Upper lobe of left lung (tissue), 6 donors: ENCODE measurements at regions not wholly inside any gene's neighbourhood (a gene's known extent, or its start where the extent isn't known, plus 50 kb on each side); places are given as distances from the start of the nearest gene placed in this dataset.

Source experiments
- ATAC-seq, 2 donors: fragments of 200-7000 bp; cut with Tn5 transposase; one replicate each; pipeline ENCODE4 v1.9.1; 2022; ENCODE audit warnings: mild to moderate bottlenecking in 2 of 2, moderate library complexity in 2 of 2; ENCODE audit not compliant: low FRiP score in 2 of 2
- DNase-seq, 2 donors: peaks; one replicate each; pipeline ENCODE4 v3.0.0-alpha.2; 2019 to 2020
- H3K27ac ChIP-seq, 4 donors: fragments of 200-600 bp; sonication (generic); one replicate each; pipeline ENCODE4 v1.5.1; 2016 to 2019
- H3K27me3 ChIP-seq, 4 donors: fragments of 200-600 bp; sonication (generic); one replicate each; pipeline ENCODE4 v1.5.1; 2017 to 2019
- H3K36me3 ChIP-seq, 4 donors: fragments of 200-600 bp; sonication (generic); one replicate each; pipeline ENCODE4 v1.5.1; 2016 to 2019
- H3K4me1 ChIP-seq, 4 donors: fragments of 200-600 bp; sonication (generic); one replicate each; pipeline ENCODE4 v1.5.1; 2018 to 2019
- H3K4me3 ChIP-seq, 4 donors: fragments of 200-600 bp; sonication (generic); one replicate each; pipeline ENCODE4 v1.5.1; 2017 to 2019; ENCODE audit warnings: mild to moderate bottlenecking in 2 of 4, moderate library complexity in 1 of 4
- H3K9me3 ChIP-seq, 4 donors: fragments of 200-600 bp; sonication (generic); one replicate each; pipeline ENCODE4 v1.5.1; 2018 to 2019
- EP300 ChIP-seq, 4 donors: sonication (generic); formaldehyde crosslinking; IDR thresholded peaks; one replicate each; pipeline ENCODE4 v1.5.1; 2017; ENCODE audit warnings: antibody characterized with exemption in 4 of 4, control low read depth in 2 of 4
- POLR2A ChIP-seq, 4 donors: fragments of 450-650 bp; IDR thresholded peaks; one replicate each; pipeline ENCODE4 v1.5.1; 2016 to 2017; ENCODE audit warnings: antibody characterized with exemption in 4 of 4, mild to moderate bottlenecking in 2 of 4
- POLR2AphosphoS5 ChIP-seq, 2 donors: sonication (generic); formaldehyde crosslinking; IDR thresholded peaks; one replicate each; pipeline ENCODE4 v1.5.1; 2017; ENCODE audit warnings: antibody characterized with exemption in 2 of 2
- WGBS, 2 donors: methylation state at CpG; one replicate each; pipeline ENCODE4 v1.1.5; 2017 to 2018; 5-methylcytosine and 5-hydroxymethylcytosine counted together
- TF ChIP-seq, protein P1 (sequence below), 6 experiments: fragments of 450-650 bp in 4 of 6; fragments of 200-600 bp in 2 of 6; sonication (generic) in 2 of 6; IDR thresholded peaks; one replicate each; pipeline ENCODE4 v1.5.1; 2016 to 2019; ENCODE audit warnings: antibody characterized with exemption in 6 of 6
- donor health status: DM: no; HTN: no; CAD: no; lungs with moderate emphysema.
- donor health status: DM: no; HTN: yes; CAD: no; lungs with severe emphysema.

GRCh38 chr15:94586099-94586498 lies 354.7 kb downstream of the MCTP2 start:
- H3K27ac ChIP-seq, result no peak overlapping the region
- WGBS, 2 donors, result 66 to 68% methylated on average over 3 of the region's 3 CpGs
- no peak for TF ChIP-seq POLR2A (IDR thresholded peaks at IDR 0.05)
- DNase-seq, result no peak
- peaks cover 0 to 11% (median 3%) of the 10 kb centered on the region in 4 donors for H3K4me1 ChIP-seq
- ATAC-seq, result no peak
- no peaks in the 10 kb centered on the region for H3K27me3 ChIP-seq
- H3K36me3 ChIP-seq, result no peaks in the 10 kb centered on the region
- no peaks in the 10 kb centered on the region for H3K9me3 ChIP-seq
- no peak overlapping the region for H3K4me3 ChIP-seq

GRCh38 chr15:94587113-94587512 lies 355.8 kb downstream of the MCTP2 start:
- DNase-seq (no peak), ATAC-seq (no peak)
- WGBS, 2 donors, result 70 to 81% methylated on average over 2 of the region's 2 CpGs
- Histone ChIP-seq H3K9me3 (no peaks in the 10 kb centered on the region), H3K27ac (no peak overlapping the region), H3K4me1 (peaks cover 0 to 11% (median 3%) of the 10 kb centered on the region in 4 donors), H3K27me3 (no peaks in the 10 kb centered on the region), H3K4me3 (no peak overlapping the region), H3K36me3 (no peaks in the 10 kb centered on the region)
- no peak for TF ChIP-seq EP300 (IDR thresholded peaks at IDR 0.05)
- no peak for TF ChIP-seq POLR2A (IDR thresholded peaks at IDR 0.05)
- TF ChIP-seq, protein P1, sequence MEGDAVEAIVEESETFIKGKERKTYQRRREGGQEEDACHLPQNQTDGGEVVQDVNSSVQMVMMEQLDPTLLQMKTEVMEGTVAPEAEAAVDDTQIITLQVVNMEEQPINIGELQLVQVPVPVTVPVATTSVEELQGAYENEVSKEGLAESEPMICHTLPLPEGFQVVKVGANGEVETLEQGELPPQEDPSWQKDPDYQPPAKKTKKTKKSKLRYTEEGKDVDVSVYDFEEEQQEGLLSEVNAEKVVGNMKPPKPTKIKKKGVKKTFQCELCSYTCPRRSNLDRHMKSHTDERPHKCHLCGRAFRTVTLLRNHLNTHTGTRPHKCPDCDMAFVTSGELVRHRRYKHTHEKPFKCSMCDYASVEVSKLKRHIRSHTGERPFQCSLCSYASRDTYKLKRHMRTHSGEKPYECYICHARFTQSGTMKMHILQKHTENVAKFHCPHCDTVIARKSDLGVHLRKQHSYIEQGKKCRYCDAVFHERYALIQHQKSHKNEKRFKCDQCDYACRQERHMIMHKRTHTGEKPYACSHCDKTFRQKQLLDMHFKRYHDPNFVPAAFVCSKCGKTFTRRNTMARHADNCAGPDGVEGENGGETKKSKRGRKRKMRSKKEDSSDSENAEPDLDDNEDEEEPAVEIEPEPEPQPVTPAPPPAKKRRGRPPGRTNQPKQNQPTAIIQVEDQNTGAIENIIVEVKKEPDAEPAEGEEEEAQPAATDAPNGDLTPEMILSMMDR (IDR thresholded peaks at IDR 0.05), result no peak
- no peak for TF ChIP-seq POLR2AphosphoS5 (IDR thresholded peaks at IDR 0.05)

- no peak for ATAC-seq
- TF ChIP-seq POLR2AphosphoS5 (IDR thresholded peaks at IDR 0.05) (no peak), EP300 (IDR thresholded peaks at IDR 0.05) (no peak), POLR2A (IDR thresholded peaks at IDR 0.05) (no peak)
- TF ChIP-seq, protein P1 (IDR thresholded peaks at IDR 0.05), result no peak
- Histone ChIP-seq H3K27ac (no peak overlapping the region), H3K9me3 (no peaks in the 10 kb centered on the region), H3K36me3 (no peaks in the 10 kb centered on the region), H3K4me1 (peaks cover 0 to 11% (median 3%) of the 10 kb centered on the region in 4 donors), H3K27me3 (no peaks in the 10 kb centered on the region), H3K4me3 (no peak overlapping the region)
- WGBS, 2 donors, result 78 to 81% methylated on average over 4 of the region's 4 CpGs
- no peak for DNase-seq
Observed at GRCh38 chr15:94588993-94589392, 357.6 kb downstream of the MCTP2 start.

DNA sequence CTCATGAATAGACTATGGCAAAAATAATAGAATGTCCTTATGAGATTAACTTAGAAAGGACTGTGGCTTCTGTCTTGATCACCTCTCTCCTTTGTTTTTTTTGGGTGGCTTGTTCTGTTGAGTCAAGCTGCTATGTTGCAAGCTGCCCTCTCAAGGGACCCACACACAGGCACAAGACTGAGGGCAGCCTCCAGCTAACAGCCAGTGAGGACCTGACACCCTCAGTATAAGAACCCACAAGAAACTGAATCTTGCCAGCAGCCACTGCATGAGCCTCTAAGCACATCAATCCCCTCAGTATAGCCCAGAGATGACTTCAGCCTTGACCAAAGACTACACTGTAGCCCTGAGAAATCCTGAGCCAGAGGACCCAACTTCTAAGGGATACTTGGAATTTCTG lies 361.1 kb downstream of the MCTP2 start:
- ATAC-seq (no peak), DNase-seq (no peak)
- Histone ChIP-seq H3K27ac (no peak overlapping the region), H3K4me3 (no peak overlapping the region), H3K4me1 (no peaks in the 10 kb centered on the region), H3K9me3 (no peaks in the 10 kb centered on the region), H3K36me3 (no peaks in the 10 kb centered on the region), H3K27me3 (no peaks in the 10 kb centered on the region)
- TF ChIP-seq POLR2A (IDR thresholded peaks at IDR 0.05) (no peak), EP300 (IDR thresholded peaks at IDR 0.05) (no peak), POLR2AphosphoS5 (IDR thresholded peaks at IDR 0.05) (no peak)
- TF ChIP-seq, protein P1 (IDR thresholded peaks at IDR 0.05), result no peak

GRCh38 chr15:94596707-94597106 lies 365.3 kb downstream of the MCTP2 start:
- TF ChIP-seq EP300 (IDR thresholded peaks at IDR 0.05) (no peak), POLR2A (IDR thresholded peaks at IDR 0.05) (no peak)
- Histone ChIP-seq H3K36me3 (no peaks in the 10 kb centered on the region), H3K4me1 (no peaks in the 10 kb centered on the region), H3K27ac (no peak overlapping the region), H3K27me3 (no peaks in the 10 kb centered on the region), H3K4me3 (no peak overlapping the region), H3K9me3 (no peaks in the 10 kb centered on the region)
- ATAC-seq, result no peak
- 76 to 100% methylated on average over 1 of the region's 1 CpG for WGBS, 2 donors
- DNase-seq, result no peak

DNA sequence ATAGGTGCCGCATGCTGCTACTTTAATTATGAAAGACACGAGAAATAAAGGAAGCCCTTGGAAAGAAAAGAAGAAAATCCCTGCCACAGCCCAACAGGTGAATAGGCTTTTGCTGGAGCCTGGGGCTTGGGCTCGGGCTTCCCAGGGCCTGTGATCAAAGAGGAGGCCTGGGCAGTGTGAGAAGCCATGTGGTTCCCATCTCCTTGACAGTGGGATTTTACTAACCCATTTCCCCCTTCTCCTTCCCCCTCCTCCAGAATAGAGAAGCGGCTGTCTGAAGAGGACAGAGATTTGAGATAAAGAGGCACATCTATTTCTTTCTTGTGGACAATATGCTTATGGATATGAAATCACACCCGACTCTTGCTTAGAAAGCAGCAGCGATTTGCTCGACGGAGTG lies 369.1 kb downstream of the MCTP2 start:
- no peaks in the 10 kb centered on the region for H3K27me3 ChIP-seq
- TF ChIP-seq POLR2A (IDR thresholded peaks at IDR 0.05), result no peak
- TF ChIP-seq, protein P1 (IDR thresholded peaks at IDR 0.05), result no peak
- TF ChIP-seq POLR2AphosphoS5 (IDR thresholded peaks at IDR 0.05), result no peak
- TF ChIP-seq EP300 (IDR thresholded peaks at IDR 0.05), result no peak
- DNase-seq (no peak), ATAC-seq (no peak)
- no peak overlapping the region for H3K4me3 ChIP-seq
- no peaks in the 10 kb centered on the region for H3K9me3 ChIP-seq
- H3K27ac ChIP-seq, result no peak overlapping the region
- no peaks in the 10 kb centered on the region for H3K36me3 ChIP-seq
- no peaks in the 10 kb centered on the region for H3K4me1 ChIP-seq
- 81 to 89% methylated on average over 8 of the region's 8 CpGs for WGBS, 2 donors
